ENCODE measurements at regions not wholly inside any gene's neighbourhood (a gene's known extent, or its start where the extent isn't known, plus 50 kb on each side); places are given as distances from the start of the nearest gene placed in this dataset.

DNA sequence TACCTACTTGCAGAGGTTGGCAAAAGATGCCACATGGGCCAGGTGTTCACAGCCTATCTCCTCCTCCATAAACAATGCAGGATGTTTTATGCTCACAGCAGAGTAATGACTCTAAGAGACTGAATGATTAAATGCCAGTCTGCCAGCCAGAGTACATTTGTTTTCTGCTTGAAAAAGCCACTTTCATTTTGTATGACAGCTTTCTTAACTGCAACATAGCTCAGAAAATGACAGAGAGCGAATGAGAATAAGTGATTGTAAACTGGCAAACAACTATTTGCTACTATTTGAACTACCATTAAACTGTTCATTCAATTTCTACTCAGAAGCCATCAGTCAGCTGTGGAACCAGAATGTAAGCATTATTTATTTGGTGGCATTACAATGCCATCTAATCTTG is 50.6 kb upstream of the DCC start:
- no peak for TF ChIP-seq SIN3A (IDR thresholded peaks at IDR 0.05; ENCODE audit: borderline replicate concordance, insufficient read depth, low read length)
- TF ChIP-seq, protein P1, sequence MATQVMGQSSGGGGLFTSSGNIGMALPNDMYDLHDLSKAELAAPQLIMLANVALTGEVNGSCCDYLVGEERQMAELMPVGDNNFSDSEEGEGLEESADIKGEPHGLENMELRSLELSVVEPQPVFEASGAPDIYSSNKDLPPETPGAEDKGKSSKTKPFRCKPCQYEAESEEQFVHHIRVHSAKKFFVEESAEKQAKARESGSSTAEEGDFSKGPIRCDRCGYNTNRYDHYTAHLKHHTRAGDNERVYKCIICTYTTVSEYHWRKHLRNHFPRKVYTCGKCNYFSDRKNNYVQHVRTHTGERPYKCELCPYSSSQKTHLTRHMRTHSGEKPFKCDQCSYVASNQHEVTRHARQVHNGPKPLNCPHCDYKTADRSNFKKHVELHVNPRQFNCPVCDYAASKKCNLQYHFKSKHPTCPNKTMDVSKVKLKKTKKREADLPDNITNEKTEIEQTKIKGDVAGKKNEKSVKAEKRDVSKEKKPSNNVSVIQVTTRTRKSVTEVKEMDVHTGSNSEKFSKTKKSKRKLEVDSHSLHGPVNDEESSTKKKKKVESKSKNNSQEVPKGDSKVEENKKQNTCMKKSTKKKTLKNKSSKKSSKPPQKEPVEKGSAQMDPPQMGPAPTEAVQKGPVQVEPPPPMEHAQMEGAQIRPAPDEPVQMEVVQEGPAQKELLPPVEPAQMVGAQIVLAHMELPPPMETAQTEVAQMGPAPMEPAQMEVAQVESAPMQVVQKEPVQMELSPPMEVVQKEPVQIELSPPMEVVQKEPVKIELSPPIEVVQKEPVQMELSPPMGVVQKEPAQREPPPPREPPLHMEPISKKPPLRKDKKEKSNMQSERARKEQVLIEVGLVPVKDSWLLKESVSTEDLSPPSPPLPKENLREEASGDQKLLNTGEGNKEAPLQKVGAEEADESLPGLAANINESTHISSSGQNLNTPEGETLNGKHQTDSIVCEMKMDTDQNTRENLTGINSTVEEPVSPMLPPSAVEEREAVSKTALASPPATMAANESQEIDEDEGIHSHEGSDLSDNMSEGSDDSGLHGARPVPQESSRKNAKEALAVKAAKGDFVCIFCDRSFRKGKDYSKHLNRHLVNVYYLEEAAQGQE (IDR thresholded peaks at IDR 0.05; ENCODE audit: insufficient read depth in 1 of 2, low read depth in 2 of 2, low read length in 2 of 2) = no peak
- no peak for TF ChIP-seq FOXP2 (optimal IDR thresholded peaks at IDR 0.05; ENCODE audit: borderline replicate concordance, extremely low read depth, extremely low read length, insufficient read depth)
- TF ChIP-seq TAF1 (IDR thresholded peaks at IDR 0.05; ENCODE audit: borderline replicate concordance, insufficient read depth, low read length) = no peak
- TF ChIP-seq POLR2AphosphoS5 (IDR thresholded peaks at IDR 0.05; ENCODE audit: low read depth, low read length) = no peak

Data from PFSK-1 (cell line).